ENCODE measurements at regions not wholly inside any gene's neighbourhood (a gene's known extent, or its start where the extent isn't known, plus 50 kb on each side); places are given as distances from the start of the nearest gene placed in this dataset.

DNA sequence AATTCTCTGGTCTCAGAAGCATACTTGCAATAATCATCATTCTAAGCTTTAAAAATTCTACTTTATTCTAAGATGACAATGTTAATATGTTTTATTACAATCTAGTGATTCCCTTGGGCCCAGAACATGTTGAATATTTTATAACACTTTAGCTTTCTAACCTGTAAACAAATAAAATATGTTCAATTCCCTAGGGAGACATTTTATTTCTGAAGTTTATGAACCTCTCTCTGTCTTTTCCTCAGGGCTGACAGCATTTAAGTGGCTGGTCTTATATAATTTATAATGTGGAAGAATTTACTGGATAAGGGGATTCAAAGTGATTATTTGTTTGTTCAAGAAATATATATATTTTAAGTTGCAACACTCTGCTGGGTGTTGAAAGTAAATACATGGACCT is 55.3 kb upstream of the NPFFR2 start:
- Histone ChIP-seq H3K9ac (replicated peaks in 1 of 4; ENCODE audit: extremely low read depth in 1 of 4, low read depth in 3 of 4, low read length in 3 of 4) (no peak overlapping the region), H3K4me1 (replicated peaks in 1 of 4; ENCODE audit: control insufficient read depth in 3 of 4, insufficient read depth in 4 of 4, low read length in 3 of 4) (no peaks in the 10 kb centered on the region), H2BK12ac (ENCODE audit: low read depth, low read length) (no peak overlapping the region), H3K36me3 (ENCODE audit: control insufficient read depth in 2 of 4, insufficient read depth in 4 of 4, low read length in 3 of 4) (no peaks in the 10 kb centered on the region), H3K27ac (ENCODE audit: low read depth, low read length) (no peak overlapping the region), H3K14ac (ENCODE audit: insufficient read length) (no peak overlapping the region), H4K5ac (ENCODE audit: insufficient read length, low read depth, low read length) (no peak overlapping the region), H3K4me3 (ENCODE audit: extremely low read depth in 1 of 4, insufficient read depth in 2 of 4, low read depth in 3 of 4, low read length in 4 of 4) (no peak overlapping the region), H4K91ac (replicated peaks; ENCODE audit: insufficient read length, low read length) (no peak overlapping the region), H2AFZ (ENCODE audit: low read length) (no peak overlapping the region), H2BK15ac (ENCODE audit: low read length) (no peak overlapping the region), H4K8ac (ENCODE audit: extremely low read depth, insufficient read depth, low read length) (no peak overlapping the region), H3K23me2 (ENCODE audit: low read depth, low read length) (no peaks in the 10 kb centered on the region), H3K4ac (replicated peaks; ENCODE audit: insufficient read length, low read depth, low read length) (no peak overlapping the region), H3K18ac (ENCODE audit: extremely low read depth, low read length) (no peak overlapping the region), H2BK5ac (ENCODE audit: low read depth, low read length) (no peak overlapping the region), H3K79me1 (ENCODE audit: low read depth, low read length) (no peaks in the 10 kb centered on the region), H3K4me2 (ENCODE audit: insufficient read depth in 1 of 2, low read depth in 2 of 2, low read length in 2 of 2) (no peak overlapping the region), H4K20me1 (replicated peaks in 1 of 2; ENCODE audit: control insufficient read depth in 1 of 2, insufficient read depth in 2 of 2, low read length in 2 of 2) (no peaks in the 10 kb centered on the region), H3K79me2 (ENCODE audit: control insufficient read depth in 1 of 2, insufficient read depth in 2 of 2, low read length in 2 of 2) (no peaks in the 10 kb centered on the region), H2BK120ac (replicated peaks; ENCODE audit: low read depth, low read length) (no peak overlapping the region), H3K27me3 (replicated peaks in 1 of 4; ENCODE audit: control insufficient read depth in 3 of 4, extremely low read depth in 1 of 4, insufficient read depth in 3 of 4, low read length in 3 of 4) (no peaks in the 10 kb centered on the region), H2AK5ac (ENCODE audit: low read depth, low read length) (no peak overlapping the region), H3K23ac (ENCODE audit: insufficient read length) (no peak overlapping the region), H2BK20ac (ENCODE audit: low read length) (no peak overlapping the region), H3K9me3 (ENCODE audit: insufficient read depth in 2 of 2, low read depth in 1 of 2, low read length in 1 of 2) (no peaks in the 10 kb centered on the region), H3K56ac (replicated peaks; ENCODE audit: insufficient read length, low read depth, low read length) (no peak overlapping the region)
- ChIA-PET POLR2A (ENCODE audit: partially characterized antibody) (no interaction called here), CTCF (ENCODE audit: partially characterized antibody) (interaction anchor here (1.2 kb wide), 1 partner anchor 204 kb away, joined by 3 read pairs; no protein-coding TSS in a partner anchor)
- FAIRE-seq (no peak), DNase-seq (ENCODE audit: low read depth in 1 of 2, low spot score in 2 of 2) (no peak)
- no peak for TF ChIP-seq SIN3A (conservative IDR thresholded peaks at IDR 0.05 in 1 of 2, IDR thresholded peaks at IDR 0.05 in 1 of 2; ENCODE audit: low read depth in 1 of 2, low read length in 2 of 2)
- TF ChIP-seq ASH2L (IDR thresholded peaks at IDR 0.05; ENCODE audit: low read length) = no peak
- no peak for TF ChIP-seq TBP (IDR thresholded peaks at IDR 0.05; ENCODE audit: low read depth, low read length)
- no peak for TF ChIP-seq CTBP2 (IDR thresholded peaks at IDR 0.05; ENCODE audit: borderline replicate concordance, insufficient read depth, insufficient read length, low read length)
- no peak for TF ChIP-seq POLR2A (IDR thresholded peaks at IDR 0.05; ENCODE audit: control extremely low read depth in 1 of 2, low read depth in 2 of 2, low read length in 2 of 2)
- no peak for TF ChIP-seq NRF1 (IDR thresholded peaks at IDR 0.05; ENCODE audit: low read depth, low read length)
- TF ChIP-seq, protein P1, sequence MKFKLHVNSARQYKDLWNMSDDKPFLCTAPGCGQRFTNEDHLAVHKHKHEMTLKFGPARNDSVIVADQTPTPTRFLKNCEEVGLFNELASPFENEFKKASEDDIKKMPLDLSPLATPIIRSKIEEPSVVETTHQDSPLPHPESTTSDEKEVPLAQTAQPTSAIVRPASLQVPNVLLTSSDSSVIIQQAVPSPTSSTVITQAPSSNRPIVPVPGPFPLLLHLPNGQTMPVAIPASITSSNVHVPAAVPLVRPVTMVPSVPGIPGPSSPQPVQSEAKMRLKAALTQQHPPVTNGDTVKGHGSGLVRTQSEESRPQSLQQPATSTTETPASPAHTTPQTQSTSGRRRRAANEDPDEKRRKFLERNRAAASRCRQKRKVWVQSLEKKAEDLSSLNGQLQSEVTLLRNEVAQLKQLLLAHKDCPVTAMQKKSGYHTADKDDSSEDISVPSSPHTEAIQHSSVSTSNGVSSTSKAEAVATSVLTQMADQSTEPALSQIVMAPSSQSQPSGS (IDR thresholded peaks at IDR 0.05; ENCODE audit: low read length) = no peak
- TF ChIP-seq POU5F1 (IDR thresholded peaks at IDR 0.05; ENCODE audit: low read depth, low read length) = no peak
- TF ChIP-seq CREB1 (IDR thresholded peaks at IDR 0.05) = no peak
- no peak for TF ChIP-seq NANOG (IDR thresholded peaks at IDR 0.05; ENCODE audit: insufficient read depth, low read depth, low read length, poor library complexity, severe bottlenecking)
- no peak for TF ChIP-seq BACH1 (IDR thresholded peaks at IDR 0.05; ENCODE audit: low read length)
- no peak for TF ChIP-seq GABPA (IDR thresholded peaks at IDR 0.05; ENCODE audit: borderline replicate concordance, insufficient read depth, low read length)
- TF ChIP-seq, protein P2, sequence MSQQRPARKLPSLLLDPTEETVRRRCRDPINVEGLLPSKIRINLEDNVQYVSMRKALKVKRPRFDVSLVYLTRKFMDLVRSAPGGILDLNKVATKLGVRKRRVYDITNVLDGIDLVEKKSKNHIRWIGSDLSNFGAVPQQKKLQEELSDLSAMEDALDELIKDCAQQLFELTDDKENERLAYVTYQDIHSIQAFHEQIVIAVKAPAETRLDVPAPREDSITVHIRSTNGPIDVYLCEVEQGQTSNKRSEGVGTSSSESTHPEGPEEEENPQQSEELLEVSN (IDR thresholded peaks at IDR 0.05) = no peak
- no peak for TF ChIP-seq TAF1 (IDR thresholded peaks at IDR 0.05; ENCODE audit: low read depth, low read length)
